Astrocyte (in vitro differentiated cells and primary cell): ENCODE measurements at regions not wholly inside any gene's neighbourhood (a gene's known extent, or its start where the extent isn't known, plus 50 kb on each side); places are given as distances from the start of the nearest gene placed in this dataset.

Experiments
- EZH2 ChIP-seq: IDR thresholded peaks from 2 replicates; pipeline ENCODE4 v1.6.1; 2012; ENCODE audit warnings: mild to moderate bottlenecking, low read length, inconsistent platforms; ENCODE audit not compliant: insufficient read depth
- TF ChIP-seq, protein P1 (sequence below): IDR thresholded peaks from 2 replicates; pipeline ENCODE4 v1.5.1; 2011; ENCODE audit warnings: low read depth, mild to moderate bottlenecking, inconsistent platforms, low read length, moderate library complexity; ENCODE audit not compliant: insufficient read depth

DNA sequence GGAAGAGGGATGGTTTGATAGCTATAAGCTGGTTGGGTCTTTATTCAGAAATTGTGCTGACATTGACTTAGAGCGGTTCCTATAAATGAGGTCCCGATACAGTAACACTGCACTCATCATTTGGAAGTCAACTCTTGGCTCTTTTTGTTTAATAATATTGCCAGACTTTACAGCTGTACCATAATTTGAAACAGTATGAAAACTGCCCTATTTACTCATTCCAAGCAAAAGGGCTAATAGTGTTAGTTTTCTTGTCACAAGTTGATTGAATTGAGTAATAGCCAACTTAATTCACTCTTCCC lies 128.4 kb upstream of the LIMCH1 start:
- TF ChIP-seq, protein P1, sequence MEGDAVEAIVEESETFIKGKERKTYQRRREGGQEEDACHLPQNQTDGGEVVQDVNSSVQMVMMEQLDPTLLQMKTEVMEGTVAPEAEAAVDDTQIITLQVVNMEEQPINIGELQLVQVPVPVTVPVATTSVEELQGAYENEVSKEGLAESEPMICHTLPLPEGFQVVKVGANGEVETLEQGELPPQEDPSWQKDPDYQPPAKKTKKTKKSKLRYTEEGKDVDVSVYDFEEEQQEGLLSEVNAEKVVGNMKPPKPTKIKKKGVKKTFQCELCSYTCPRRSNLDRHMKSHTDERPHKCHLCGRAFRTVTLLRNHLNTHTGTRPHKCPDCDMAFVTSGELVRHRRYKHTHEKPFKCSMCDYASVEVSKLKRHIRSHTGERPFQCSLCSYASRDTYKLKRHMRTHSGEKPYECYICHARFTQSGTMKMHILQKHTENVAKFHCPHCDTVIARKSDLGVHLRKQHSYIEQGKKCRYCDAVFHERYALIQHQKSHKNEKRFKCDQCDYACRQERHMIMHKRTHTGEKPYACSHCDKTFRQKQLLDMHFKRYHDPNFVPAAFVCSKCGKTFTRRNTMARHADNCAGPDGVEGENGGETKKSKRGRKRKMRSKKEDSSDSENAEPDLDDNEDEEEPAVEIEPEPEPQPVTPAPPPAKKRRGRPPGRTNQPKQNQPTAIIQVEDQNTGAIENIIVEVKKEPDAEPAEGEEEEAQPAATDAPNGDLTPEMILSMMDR, result no peak
- no peak for TF ChIP-seq EZH2
